GM12872 (cell line): ENCODE measurements at regions not wholly inside any gene's neighbourhood (a gene's known extent, or its start where the extent isn't known, plus 50 kb on each side); places are given as distances from the start of the nearest gene placed in this dataset.

Experiments
- CTCF ChIP-seq: IDR thresholded peaks from 3 replicates; pipeline ENCODE4 v1.5.1; 2011; ENCODE audit warnings: low read depth, mild to moderate bottlenecking, low read length, moderate library complexity; ENCODE audit not compliant: insufficient read depth

- TF ChIP-seq CTCF, result no peak
These were observed 121.4 kb downstream of the FAM43A start for GRCh38 chr3:194806991-194807630.

- TF ChIP-seq CTCF, result no peak
These were observed 123.0 kb downstream of the FAM43A start for GRCh38 chr3:194808640-194809097.

GRCh38 chr3:194809382-194809781 lies 123.7 kb downstream of the FAM43A start:
- TF ChIP-seq CTCF, result no peak

GRCh38 chr3:194810076-194810475 lies 124.4 kb downstream of the FAM43A start:
- TF ChIP-seq CTCF, result no peak

DNA sequence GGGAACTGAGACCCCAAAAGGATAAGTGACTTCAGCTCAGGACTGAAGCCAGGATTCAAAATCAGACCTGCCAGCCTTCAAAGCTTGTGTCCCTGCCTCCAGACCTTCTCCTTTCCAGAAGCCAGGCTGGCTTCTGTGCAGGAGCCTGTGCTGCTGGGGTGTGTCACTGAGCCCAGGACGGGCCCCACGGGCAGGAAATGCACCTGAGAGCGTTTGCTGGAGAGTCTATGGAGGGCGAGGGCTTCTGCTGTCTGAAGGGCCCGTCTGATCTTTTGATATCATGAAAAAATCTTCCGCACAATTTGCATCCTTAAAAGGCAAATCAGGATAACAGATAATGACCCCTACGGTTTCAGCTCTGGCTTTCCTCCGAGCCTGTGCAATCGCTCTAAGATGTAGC lies 125.4 kb downstream of the FAM43A start:
- no peak for TF ChIP-seq CTCF

DNA sequence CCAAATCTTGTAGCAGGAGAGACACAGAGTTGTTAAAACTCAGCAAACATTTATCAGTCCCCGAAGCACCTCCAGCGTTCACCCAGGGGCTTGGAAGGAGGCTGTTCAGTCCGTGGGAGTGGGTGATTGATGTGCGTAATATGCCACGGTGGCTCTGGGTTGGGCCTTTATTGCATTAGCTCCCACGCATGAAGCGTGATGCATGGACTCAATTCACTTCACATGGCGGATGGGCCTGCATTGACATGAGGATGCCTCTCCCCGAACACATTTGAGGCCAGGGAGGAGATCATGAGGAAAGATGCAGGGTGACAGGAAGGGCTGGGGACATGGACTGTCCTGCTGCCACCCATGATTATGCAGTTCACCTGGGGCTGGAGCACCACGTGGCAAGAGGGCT lies 126.5 kb downstream of the FAM43A start:
- no peak for TF ChIP-seq CTCF

- no peak for TF ChIP-seq CTCF
These were observed 129.2 kb downstream of the FAM43A start for GRCh38 chr3:194814878-194815357.
